NCI-H526 (cell line): ENCODE measurements at regions not wholly inside any gene's neighbourhood (a gene's known extent, or its start where the extent isn't known, plus 50 kb on each side); places are given as distances from the start of the nearest gene placed in this dataset.

Source experiments
- DNase-seq, 2 experiments: peaks; one replicate each; lab custom pipeline; 2025; lab: John Stamatoyannopoulos, UW

DNA sequence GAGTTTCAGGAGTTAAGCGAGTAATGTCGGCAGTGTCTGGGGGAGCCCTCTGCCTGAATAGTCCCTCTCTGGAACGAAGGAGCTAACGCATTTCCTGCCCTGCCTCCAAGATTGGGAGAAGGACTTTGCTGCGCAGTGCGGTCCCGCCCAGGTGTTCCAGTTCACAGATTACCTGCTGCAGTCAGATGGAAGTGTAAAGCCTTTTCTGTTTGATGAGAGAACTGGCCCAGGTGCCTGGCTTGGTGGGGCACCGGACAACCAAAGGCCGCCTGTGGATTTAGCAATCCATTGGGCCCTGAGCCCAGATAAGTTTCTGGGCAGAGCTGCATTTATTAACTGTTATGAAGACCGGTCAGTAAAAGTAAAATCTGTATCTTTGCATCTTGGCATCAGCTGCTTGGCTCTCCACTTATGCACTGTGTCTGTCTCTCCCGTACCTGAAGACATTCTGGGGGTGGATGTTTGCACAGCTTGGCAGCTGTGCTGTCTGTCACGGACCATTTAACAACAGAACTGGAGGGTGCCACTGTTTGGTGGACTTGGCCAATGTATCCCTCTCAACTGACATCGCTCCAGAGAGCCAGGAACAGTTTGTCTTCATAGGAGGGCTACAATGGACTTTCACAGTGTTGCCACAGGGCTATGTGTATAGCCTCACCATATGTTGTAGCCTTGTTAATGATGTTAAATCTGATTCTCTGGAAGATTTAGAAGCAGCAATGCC, 654.7 kb upstream of the ZWINT start:
- DNase-seq, result peak; percentile 63 to 69

GRCh38 chr10:57015187-57015586, 654.1 kb upstream of the ZWINT start:
- DNase-seq, result no peak

DNA sequence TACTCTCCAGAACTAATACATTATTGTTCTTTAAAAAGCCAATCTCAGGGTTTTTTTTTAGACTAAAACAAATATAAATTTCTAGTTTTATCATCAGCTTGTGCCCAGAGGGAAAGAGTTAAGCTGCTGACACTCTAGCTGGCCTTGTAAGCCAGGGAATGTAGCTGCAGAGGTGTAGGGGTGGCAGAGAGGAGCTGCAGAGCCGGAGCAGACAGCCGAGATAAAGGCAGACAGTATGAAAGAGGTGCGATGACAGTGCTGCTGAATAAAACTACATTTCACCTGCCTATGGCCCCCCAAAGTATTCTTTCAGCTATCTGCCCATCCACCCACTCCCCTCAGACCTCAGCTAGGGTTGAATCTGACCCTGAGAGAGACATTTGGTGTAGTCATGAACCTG, 653.7 kb upstream of the ZWINT start:
- no peak for DNase-seq

DNA sequence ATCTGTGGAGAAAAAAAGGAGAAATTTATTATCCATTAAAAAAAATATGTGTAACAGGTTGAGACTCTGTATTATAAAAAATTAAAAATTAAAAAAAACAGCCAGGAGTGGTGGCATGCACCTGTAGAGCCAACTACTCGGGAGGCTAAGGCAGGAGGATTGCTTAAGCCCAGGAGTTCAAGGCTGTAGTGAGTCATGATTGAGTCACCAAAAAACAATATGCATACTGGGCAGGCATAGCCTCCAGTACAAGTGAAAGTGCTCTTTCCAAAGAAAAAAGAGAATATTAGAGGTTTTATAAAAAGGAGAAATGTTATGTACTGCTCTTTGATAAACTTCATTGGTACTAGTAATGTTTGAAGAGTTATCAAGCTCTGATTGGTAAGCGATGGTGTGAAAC, 647.1 kb upstream of the ZWINT start:
- no peak for DNase-seq

DNA sequence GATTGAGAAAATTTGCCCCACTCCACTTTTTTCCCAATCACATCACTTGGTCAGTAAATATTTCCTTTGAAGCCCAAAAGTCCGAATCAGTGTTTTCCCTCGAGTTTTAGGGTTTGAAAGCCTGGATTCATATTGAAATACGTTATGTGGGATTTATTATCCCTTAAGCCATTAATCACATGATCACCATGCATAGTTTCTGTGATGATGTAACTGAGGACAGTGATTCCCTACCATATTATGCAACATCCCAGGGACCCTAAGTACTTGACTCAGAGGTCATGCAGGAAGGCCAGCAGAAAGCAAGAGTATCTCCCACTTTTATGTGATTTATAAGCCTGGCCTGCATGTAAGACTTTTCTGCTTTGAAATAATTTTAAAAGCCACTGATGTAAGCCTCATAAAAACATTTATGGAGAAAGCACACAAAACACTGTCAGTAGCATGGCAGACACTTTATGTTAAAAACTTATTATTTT, 630.6 kb upstream of the ZWINT start:
- no peak for DNase-seq

DNA sequence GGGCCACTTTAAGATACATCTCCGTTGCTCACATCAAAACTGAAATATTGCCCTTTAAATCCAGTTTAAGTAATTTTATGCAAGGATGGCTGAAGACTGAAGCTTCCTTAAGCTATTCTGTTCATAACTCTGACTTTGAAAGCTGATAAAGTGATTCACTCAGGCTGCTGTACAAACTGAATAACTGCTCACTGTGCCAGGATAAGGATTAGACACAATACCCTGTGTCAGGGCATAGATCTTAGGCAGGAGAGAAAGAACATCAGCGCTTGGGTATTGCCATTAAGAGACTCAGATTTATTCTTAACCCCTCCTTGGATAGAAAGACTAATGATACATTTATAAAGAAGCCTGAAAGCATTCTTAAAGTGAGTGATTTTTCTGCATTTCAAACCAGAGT, 614.5 kb upstream of the ZWINT start:
- DNase-seq, result no peak

- no peak for DNase-seq
Measured at GRCh38 chr10:56973766-56974165, 612.7 kb upstream of the ZWINT start.

GRCh38 chr10:56943221-56943755, 582.2 kb upstream of the ZWINT start:
- DNase-seq, result no peak

GRCh38 chr10:56934515-56934914, 573.5 kb upstream of the ZWINT start:
- DNase-seq, result no peak

DNA sequence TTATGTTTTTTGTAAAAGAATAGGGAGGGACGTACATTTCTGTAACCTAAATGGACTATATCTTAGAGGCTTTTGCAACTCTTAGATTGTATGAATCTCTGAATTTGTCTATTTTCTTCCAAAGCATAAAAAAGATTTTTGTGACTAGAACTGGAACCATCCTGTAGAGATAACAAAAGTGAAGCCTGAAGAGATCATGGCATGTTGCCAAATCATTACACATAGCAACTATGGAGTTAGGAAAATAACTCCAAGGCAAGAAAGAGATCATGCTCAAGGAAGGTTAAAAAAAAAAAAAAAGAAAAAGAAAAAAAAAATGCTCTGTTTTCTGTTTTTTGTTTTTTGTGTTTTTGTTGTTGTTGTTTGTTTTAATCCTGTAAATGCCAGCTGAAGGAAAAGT, 567.7 kb upstream of the ZWINT start:
- DNase-seq, result no peak

DNA sequence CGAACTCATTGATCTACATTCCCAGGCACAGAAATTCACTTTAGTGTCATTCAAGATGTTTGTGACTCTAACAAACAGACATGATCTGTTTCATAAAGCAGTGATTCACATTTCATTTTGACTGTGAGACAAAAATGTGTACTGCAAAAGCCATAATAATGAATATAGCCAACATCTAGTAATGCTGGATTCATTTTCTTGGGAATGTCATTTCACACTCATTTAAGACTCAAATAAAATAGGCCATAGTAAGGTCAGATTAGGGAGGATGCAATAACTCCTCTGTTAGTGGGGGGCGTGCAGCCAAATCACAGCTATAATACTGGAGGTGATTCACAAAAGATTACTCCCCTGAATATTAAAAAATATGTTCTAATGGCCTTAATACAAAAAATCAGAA, 566.6 kb upstream of the ZWINT start:
- DNase-seq, result no peak

- no peak for DNase-seq
Measured at GRCh38 chr10:56920601-56921261, 559.7 kb upstream of the ZWINT start.

GRCh38 chr10:56912043-56912442, 551.0 kb upstream of the ZWINT start:
- DNase-seq, result no peak

- DNase-seq, result no peak
Measured at GRCh38 chr10:56905051-56905450, 544.0 kb upstream of the ZWINT start.

GRCh38 chr10:56902554-56902953, 541.5 kb upstream of the ZWINT start:
- DNase-seq, result no peak

DNA sequence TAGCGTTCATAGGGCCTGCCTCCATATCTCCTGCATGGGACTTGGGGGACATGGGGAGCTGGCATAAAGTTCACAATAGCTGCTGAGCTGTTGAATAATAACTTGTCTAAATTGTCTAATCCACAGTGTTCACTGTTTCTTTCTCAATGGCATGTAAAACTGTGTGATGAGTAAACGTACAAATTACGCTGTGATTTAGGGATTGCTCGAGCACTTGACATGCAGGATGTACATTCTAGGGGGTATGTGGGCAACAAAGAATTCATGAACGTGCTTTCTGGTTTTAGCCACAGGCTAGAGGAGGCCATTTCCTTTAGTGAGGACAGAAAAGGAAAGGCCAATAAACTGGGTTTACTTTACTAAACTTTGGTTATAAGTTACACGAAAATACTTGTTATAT, 534.2 kb upstream of the ZWINT start:
- DNase-seq, result no peak

- no peak for DNase-seq
Measured at GRCh38 chr10:56881218-56881617, 520.2 kb upstream of the ZWINT start.

DNA sequence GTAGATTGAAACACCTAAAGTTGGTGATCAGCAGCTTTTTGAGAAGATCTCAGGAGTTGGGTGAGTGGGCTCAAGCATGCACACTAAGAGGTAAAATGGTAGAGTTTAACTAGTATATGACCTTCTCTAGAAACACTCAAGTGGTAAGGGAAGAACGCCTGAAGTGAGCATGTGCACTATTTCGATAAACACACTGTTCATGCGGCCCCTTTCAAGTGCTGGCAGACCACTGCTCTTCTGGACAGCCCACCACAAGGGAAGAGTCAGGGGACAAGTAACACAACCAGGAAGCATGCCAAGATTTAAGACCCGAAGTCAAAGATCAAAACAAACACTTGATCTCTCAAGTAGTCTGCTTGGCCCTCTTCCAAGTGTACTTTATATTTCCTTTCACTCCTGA, 519.5 kb upstream of the ZWINT start:
- DNase-seq, result no peak

GRCh38 chr10:56874950-56875349, 513.9 kb upstream of the ZWINT start:
- no peak for DNase-seq

DNA sequence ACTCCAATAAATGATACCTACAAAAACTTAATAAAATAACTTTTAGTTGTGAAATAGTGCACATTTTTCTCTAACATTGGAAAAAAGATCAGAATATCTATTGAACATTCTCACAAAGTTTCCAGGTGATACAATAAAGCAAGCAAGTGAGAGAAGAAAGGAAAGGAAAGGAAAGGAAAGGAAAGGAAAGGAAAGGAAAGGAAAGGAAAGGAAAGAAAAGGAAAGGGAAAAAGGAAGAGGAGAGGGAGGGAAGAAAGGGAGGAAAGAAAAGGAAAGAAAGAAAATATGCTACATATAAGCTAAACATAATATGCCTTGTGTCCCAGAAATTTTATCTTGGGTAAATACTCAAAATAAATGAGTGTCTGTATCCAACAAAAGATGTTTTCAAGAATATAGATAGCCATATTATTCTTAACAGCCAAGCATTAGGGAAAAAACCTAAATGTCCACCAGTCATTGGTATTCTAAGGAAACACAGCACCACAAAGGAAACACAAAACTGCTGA, 510.2 kb upstream of the ZWINT start:
- no peak for DNase-seq

- DNase-seq, result no peak
Measured at GRCh38 chr10:56867236-56867635, 506.2 kb upstream of the ZWINT start.

GRCh38 chr10:56856569-56856968, 495.5 kb upstream of the ZWINT start:
- no peak for DNase-seq

DNA sequence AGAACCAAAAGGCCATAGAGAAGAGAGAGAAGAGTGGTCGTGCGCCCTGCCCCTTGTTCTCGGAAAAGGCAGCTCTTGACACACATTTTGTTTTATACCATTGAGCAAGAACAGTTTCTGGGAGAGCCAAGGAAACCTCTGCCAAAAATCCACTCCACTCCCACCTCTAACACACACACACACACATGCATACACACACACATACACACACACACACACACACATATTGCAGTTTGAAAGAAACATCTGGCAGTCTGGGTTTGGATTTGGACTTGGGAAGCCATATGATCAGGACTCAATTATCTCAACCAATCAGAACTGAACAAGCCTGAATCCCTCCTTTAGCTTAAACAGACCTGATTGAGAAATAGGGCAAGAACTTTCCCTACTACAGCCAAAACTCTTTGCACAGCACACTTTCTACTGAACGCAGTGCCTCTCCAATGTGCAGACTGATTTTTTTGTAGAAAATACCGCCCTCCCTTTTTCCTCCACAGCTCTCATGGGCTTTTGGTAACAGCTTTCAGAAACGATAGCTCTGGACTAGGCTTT, 484.0 kb upstream of the ZWINT start:
- no peak for DNase-seq
